ENCODE measurements at regions not wholly inside any gene's neighbourhood (a gene's known extent, or its start where the extent isn't known, plus 50 kb on each side); places are given as distances from the start of the nearest gene placed in this dataset.

- dilution Hi-C loops (cut with MboI; ENCODE audit: extremely low pct_ligation_motif_present, low sequenced_read_pairs): no loop called here
- H3K4me3 ChIP-seq (replicated peaks in 1 of 3; ENCODE audit: insufficient read depth in 1 of 3, low read depth in 1 of 3, low read length in 3 of 3): no peak overlapping the region
Measured at GRCh38 chrY:8552168-8552805, 785.0 kb upstream of the TSPY4 start.

More at GRCh38 chrY:8552168-8552805, 785.0 kb upstream of the TSPY4 start:
- Histone ChIP-seq H3K79me2 (ENCODE audit: control insufficient read depth, insufficient read depth, low read length) (no peaks in the 10 kb centered on the region), H3K36me3 (ENCODE audit: control insufficient read depth in 2 of 2, extremely low read depth in 1 of 2, insufficient read depth in 2 of 2, low read length in 2 of 2) (no peaks in the 10 kb centered on the region), H3K9ac (replicated peaks; ENCODE audit: extremely low read depth, insufficient read depth, low read length) (no peak overlapping the region), H3K9me1 (replicated peaks; ENCODE audit: control insufficient read depth, extremely low read depth, insufficient read depth, low read length) (no peaks in the 10 kb centered on the region), H2AFZ (ENCODE audit: low read depth, low read length) (no peak overlapping the region), H4K20me1 (replicated peaks; ENCODE audit: control insufficient read depth, extremely low read depth, insufficient read depth, low read length) (no peaks in the 10 kb centered on the region), H3K4me1 (ENCODE audit: control insufficient read depth, extremely low read depth, insufficient read depth, low read length) (no peaks in the 10 kb centered on the region), H3K27me3 (ENCODE audit: control insufficient read depth in 2 of 2, insufficient read depth in 2 of 2, low read length in 2 of 2) (no peaks in the 10 kb centered on the region), H3K9me3 (replicated peaks; ENCODE audit: control insufficient read depth, insufficient read depth, low read length) (no peaks in the 10 kb centered on the region), H3K4me2 (ENCODE audit: insufficient read depth, low read length) (no peak overlapping the region), H3K27ac (ENCODE audit: insufficient read depth, low read depth, low read length) (no peak overlapping the region)
- TF ChIP-seq POLR2A (IDR thresholded peaks at IDR 0.05; ENCODE audit: low read depth, low read length) (no peak), MYC (IDR thresholded peaks at IDR 0.05; ENCODE audit: low read depth, low read length) (no peak), FOS (IDR thresholded peaks at IDR 0.05; ENCODE audit: borderline replicate concordance, insufficient read depth, low read length) (no peak), POLR2AphosphoS5 (IDR thresholded peaks at IDR 0.05; ENCODE audit: insufficient read depth, low read depth, low read length) (no peak), EZH2 (IDR thresholded peaks at IDR 0.05; ENCODE audit: borderline replicate concordance, low read depth, low read length, severe bottlenecking) (no peak), CTCF (IDR thresholded peaks at IDR 0.05; ENCODE audit: extremely low read depth in 1 of 2, insufficient read depth in 1 of 2, low read depth in 1 of 2, low read length in 2 of 2) (no peak)
- no peak for DNase-seq (ENCODE audit: low read depth, low spot score)
- CTCF ChIA-PET: no interaction called here
- no TSS peak for BruUV-seq (replicated peaks)
- intact Hi-C loops (cut with micrococcal nuclease): no loop called here
- POLR2A ChIA-PET: no interaction called here
- no peak for FAIRE-seq

All from endothelial cell of umbilical vein (primary cell).